NCI-H2227 (cell line): ENCODE measurements at regions not wholly inside any gene's neighbourhood (a gene's known extent, or its start where the extent isn't known, plus 50 kb on each side); places are given as distances from the start of the nearest gene placed in this dataset.

Source experiments
- DNase-seq: peaks from one replicate; lab custom pipeline; 2025; ENCODE audit not compliant: unreplicated experiment; lab: John Stamatoyannopoulos, UW

DNA sequence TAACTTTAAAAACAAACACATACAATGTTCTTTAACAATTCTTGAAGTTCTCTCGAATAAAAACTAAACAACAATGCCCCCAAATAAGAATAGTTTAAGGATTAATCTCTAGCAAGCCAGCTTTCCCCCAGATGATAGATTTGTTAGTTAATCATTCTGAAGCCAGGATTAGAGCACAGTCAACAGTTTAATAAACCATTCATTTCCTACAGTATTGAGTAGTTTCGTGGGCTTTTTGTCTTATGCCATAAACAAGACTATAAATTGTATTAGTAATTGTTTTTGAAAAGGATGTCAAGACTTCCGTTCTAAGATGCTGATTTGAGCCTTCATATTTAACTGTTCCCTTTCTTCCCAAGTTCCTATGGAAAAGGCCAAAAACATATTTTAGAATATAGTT is 136.6 kb downstream of the PIK3R1 start:
- DNase-seq, result no peak

DNA sequence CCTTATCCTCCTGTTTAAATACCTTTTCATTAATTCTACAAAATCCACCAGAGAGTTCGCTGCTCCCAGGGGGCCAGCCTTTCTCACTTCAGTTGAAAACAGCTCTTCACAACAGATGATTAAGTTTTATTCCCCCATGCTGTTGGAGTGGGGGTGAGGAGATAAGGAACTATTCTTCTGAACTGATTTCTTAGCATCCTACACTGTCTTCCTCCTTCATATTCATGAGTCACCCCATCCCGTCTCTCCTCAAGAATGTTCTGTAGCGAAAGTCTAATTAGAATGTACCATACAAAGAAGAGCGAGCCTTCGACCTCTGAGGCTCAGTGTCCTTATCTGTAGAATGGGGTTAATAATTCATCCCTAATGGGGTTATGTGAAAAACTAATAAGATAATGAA is 138.0 kb downstream of the PIK3R1 start:
- DNase-seq, result no peak

DNA sequence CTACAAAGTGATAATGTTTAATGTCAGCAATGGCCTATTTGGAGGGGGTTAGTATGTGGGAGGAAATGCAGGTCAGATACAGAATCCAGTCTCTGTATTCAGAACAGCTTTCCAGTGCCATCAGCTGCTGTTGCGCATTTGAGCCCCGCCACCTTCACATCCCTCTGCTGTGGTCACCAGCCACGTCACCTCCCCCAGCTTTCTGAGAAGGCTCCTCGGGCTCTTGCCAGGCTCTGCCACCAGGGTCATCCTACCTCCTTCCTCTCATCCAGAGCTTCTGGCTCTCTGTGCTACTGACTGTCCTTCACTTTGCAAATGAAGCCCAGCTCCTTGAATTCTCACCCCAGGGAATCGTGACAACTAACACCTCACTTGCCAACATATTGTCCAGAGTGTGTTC is 138.8 kb downstream of the PIK3R1 start:
- no peak for DNase-seq

DNA sequence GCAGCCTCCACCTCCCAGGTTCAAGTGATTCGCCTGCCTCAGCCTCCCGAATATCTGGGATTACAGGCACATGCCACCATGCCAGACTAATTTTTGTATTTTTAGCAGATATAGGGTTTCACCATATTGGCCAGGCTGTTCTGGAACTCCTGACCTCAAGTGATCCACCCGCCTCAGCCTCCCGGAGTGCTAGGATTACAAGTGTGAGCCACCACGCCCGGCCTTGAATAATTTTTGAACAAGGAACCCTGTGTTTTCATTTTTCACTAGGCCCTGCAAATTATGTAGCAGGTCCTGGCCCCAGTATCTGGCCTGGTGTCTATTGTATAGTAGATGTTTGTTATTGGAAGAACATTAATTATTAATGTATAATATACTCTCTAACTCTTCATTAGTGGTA is 140.7 kb downstream of the PIK3R1 start:
- no peak for DNase-seq

DNA sequence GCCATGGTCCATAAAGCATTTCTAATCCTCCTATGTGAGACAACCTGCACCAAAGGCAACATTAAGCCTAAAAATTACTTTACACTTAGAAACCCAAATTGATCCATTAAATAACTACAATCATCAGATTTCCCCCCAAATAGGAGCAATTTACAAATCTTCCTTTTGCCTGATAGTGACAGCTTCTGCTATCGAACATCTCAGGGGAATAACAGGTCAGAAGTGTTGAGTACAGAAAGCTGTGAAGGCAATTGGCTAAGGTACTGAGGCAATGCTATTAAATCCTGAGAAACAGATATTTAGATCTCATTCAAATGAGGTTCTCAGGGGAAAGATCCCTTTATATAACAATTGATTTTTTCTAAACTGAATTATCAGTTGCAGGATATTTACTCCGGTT is 141.1 kb downstream of the PIK3R1 start:
- no peak for DNase-seq

DNA sequence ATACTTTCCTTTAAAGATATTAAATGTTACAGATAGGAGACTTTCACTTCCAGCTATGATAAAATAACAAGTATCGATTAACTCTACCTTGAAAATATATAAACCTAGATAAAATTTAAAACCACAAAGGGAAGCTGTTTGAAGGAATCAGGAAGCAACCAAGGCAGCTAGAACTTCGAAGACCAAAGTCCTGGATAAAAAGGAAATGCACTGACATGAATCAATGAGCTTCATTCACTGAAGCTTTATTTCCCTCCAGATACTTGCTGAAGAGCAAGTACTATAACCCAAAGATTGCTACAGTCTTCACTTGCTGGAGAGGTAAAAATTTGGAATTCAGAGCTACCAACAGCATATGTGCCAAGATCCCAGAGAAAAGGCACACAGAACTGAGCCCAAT is 144.1 kb downstream of the PIK3R1 start:
- DNase-seq, result no peak

DNA sequence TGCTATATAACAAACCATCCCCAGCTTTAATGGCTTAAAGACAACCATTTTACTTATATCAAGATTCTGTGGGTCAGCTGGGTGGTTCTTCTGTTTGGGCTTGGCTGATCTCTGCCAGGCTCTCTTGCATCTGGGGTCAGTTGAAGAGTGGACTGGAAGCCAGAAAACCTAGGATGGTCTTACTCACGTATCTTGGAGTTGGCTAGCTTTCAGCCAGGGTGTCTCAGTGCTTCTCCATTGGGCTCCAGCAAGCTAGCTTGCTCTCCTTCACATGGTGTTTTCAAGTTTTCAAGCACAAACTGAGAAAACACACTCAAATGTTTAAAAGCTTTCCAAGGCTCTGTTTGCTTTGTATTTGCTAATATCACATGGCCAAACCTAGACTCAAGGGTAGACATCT is 146.8 kb downstream of the PIK3R1 start:
- DNase-seq, result no peak

DNA sequence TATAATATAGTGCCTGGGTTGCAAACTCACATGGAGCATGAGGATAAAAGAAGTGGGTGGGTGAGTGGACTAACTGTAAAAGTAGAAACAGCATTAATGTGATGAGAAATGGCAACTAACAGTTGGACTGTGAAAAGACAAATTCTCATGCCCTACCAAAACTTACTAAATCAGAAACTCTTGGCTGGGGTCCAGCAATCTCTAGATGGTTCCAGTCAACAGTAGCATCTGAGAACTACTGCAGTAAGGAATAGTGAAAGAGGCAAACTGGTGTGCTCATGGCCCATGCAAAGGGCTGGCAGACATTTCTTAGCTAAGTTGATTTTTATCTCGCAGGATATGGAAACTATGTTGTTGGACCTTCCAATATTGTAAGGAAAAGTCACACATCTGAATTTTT is 150.3 kb downstream of the PIK3R1 start:
- DNase-seq, result no peak

DNA sequence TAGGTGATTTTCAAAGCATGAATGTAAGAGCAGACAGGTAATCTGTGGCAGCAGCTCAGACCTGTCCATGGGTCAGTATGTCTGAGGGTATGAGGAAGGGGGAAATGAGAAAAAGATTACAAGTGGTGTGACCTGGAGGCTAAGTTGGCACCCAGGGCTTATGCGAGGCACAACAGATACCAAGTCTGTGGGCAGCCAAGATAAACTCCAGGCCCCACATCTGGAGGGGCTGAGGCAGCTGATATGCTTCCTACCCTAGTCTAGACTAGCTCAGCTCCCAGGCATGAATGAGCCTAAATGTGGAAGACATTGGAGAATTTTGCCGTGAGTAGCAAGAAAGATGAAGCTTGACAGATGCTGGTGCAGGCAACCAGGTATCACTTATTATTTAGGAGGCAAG is 151.7 kb downstream of the PIK3R1 start:
- no peak for DNase-seq

DNA sequence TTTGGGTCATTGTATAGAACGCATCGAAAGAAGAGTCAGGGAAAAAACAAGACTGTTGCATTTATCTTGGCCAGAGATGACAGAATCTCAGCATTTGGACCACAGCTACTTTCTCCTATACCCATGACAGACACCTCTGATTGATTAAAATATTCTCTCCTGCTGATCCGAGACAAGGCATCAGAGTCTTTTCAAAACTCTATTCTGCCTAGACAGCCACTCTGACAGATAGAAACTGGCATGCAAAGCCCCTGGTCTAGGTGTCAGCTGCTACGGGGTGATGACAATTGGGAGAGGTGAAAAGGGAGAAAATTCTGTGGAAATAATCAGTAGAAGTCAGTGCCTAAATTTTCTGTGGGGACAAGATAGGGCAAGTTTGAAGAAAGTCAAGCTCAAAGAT is 152.2 kb downstream of the PIK3R1 start:
- no peak for DNase-seq

DNA sequence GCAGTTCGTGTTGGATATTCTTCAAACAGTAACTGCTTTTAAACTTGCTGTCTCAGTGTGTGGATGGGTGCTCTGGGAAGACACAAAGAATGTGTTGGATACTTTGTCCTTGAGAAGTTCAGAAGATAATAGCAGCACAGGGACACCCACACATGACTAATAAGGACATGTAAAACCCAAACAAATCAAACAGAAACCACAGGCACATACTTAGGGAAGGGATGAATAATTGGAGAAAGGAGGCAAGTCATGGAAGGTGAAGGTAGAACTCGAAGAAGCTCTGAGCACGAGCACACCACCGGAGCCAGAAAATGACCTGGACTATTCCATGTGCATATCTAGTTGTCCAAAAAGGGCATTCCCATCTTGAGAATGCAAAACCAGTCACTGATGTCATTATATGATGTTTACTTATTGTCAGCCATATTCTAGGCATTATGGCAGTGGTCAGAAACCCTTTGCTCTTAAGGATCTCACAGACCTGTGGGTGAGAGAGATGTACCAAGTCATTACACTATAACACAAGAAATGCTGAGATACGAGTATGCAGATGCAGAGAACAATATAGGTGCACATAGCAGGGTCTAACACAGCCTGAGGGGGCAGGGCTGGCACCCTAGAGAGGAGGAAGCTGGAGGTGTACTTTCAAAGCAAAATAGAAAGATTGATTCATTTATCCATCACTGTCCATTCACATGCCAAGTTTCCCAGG is 152.9 kb downstream of the PIK3R1 start:
- DNase-seq, result no peak

DNA sequence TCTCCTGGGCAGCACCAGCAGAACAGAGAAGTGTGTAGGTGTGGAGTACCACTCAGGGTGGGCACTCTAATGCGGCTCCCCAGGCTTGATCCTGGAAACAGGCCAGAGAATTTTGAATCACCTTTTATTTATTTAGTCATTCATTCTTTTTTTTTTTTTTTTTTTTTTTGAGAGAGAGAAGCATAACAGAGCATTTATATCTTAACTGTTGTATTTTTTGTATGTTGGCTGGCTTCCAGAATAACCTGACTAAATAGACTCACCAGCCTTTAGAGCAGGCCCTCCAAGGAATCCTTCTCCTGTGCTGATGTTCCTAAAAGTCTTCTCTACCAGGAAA is 153.4 kb downstream of the PIK3R1 start:
- DNase-seq, result peak; percentile 1

DNA sequence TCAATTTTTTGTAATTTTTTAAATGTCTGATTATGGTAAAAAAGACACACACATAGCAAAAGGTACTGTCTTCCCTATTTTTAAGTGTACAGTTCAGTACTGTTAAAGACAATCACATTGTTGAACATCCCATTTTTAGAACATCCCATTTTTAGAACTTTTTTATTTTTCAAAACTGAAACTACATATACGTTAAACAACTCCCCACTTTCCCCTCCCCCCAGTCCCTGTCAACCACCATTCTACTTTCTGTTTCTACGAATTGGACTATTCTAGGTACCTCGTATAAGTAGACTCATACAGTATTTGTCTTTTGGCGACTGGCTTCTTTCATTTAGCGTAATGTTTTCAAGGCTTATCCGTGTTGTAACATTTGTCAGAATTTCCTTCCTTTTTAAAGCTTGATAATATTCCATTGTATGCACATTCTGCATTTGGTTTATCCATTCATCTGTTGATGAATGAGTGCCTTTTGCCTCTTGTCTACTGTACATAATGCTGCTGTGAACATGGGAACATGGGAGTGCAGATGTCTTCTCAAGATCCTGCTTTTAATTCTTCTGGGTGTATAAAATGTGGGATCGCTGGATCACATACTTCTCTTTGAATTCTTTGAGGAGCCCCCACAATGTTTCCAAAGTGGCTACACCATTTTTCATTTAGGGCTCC is 154.0 kb downstream of the PIK3R1 start:
- DNase-seq, result no peak

DNA sequence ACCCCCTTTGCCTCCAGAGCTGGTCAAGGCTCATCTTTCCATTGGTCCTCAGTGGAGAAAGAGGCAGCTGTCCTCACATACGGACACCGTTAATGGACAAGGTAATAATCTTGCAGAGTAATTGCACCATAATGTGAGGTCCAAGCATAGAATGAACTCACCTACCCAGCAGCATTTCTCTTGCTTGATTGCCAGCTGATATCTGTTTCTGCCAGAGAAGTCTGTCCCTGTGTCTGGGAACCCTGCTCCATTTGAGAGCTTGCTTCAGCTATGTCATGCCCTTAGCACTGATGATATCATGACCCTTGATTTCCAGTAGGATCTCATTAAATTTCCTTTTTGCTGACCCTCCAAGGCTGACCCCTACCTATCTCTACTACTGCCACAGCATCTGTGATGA is 154.6 kb downstream of the PIK3R1 start:
- no peak for DNase-seq

DNA sequence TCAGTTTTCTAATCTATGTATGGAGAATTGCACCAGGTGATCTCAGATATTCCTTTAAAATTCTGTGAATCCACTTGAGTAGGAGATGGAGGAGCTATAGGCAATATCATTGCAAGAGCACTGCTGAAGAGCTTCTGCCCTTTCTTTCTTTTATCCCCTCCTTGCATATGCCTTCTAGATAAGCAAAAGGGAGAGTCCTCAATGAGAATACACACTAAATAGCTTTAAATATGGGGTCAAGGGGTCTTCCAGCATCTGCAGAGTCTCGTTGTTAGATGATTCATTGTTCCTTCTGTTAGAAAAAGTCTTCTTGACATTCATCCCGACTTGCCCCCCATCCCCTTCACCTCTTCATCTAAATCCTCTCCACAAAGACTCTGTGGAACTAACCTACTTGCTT is 156.1 kb downstream of the PIK3R1 start:
- no peak for DNase-seq

DNA sequence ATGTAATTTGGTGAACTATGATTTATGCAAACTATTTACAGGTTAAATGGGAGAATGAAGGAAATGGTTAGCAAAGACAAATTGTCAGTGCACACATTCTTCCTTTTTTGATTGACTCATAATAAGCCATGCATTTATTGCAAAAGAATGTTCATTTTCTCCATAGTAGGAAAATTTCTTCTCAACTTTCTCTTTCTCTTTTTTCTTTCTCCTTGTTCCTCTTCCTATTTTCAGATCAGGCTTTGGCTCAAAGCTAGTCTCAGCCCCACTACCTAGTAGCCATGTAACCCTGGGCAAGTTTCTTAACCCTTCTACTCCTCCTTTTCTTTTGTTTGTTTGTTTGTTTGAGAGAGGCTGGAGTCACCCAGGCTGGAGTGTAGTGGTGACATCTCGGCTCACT is 156.6 kb downstream of the PIK3R1 start:
- no peak for DNase-seq

DNA sequence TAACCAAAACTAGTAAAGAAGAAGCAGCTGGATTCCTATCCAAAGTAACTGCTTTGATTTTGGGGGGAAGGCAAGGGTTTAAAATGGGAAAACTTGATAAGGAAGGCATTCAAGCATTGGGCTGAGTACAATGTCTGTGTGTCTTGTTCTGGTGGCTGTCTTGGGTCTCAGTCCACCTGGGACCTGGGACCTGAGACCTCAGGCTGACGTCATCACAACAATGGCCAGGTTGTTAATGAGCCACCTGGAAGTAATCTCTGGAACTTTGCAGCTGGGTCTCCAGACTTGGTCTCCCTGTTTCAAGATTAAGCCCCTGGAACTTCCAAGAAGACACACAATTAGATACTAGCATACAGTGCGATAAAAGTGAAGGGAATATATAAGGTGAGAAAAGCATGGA is 157.5 kb downstream of the PIK3R1 start:
- no peak for DNase-seq

DNA sequence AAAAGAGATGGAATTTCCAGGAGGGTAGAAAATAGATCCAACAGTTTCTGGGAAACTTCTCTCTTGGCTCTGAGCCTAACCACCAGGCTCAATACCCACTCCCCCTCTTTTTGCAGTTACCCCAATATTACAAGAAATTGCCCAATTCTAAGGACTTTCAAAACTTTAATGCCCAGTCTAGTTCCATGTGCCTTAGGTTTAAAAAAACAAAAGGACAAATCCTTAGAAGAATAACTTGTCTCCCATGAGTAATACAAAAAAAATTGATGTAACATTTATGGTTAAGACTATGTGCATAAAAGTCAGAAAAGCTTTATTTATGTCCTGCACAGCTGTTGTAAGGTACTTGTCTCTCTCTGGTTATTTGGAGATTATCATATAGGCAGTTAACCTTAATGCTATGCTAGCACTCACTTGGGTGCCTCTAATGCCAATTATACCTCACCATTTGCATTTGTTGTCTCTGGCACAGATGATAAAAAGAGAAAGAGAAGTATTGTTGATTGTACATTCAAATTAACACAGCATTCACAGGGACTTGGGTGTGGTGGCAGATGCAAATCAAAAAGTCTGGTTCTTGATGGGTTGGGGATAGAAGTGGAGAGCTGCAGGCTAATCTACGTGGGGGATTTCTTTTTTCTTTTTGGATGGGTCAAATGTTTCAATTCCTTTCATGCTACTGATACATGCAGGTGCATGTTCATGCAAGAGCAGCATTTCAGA is 159.4 kb downstream of the PIK3R1 start:
- no peak for DNase-seq

DNA sequence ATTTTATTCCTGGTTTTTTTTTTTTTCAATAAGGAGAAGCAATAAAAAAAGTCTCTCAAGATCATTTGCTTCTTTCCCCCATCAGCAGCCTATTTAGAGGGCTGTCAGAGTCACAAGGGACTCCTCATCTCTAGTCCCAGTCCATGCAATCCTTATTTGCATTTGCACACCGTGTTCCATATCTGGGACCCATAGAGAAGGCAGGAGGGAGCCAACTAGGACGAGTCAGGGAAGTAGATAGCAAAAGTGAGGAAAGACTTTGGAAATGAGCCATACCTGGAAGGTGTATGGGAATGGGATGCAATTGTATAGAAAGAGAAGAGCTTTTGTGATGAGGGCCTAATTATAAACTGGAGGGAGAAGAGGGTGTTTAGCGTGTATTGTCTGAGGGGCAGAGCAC is 160.0 kb downstream of the PIK3R1 start:
- no peak for DNase-seq

DNA sequence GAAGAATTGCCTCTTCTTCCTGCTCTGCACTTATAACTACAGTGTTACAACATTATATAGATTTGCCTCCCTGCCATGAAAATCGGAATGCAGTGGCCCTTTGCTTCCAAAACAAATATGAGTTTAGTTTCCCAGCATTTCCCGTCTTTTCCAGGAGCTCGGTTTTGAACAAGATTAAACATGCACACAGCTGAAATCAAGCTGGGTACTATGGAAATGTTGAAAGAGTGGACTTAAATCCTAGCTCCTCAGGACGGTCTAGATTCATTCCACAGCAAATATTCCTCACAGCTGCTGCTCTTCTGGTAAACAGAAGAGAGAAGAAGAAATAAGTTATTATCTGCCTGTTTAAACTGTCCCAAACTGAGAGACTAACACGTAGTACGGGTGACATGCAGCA is 161.4 kb downstream of the PIK3R1 start:
- no peak for DNase-seq

DNA sequence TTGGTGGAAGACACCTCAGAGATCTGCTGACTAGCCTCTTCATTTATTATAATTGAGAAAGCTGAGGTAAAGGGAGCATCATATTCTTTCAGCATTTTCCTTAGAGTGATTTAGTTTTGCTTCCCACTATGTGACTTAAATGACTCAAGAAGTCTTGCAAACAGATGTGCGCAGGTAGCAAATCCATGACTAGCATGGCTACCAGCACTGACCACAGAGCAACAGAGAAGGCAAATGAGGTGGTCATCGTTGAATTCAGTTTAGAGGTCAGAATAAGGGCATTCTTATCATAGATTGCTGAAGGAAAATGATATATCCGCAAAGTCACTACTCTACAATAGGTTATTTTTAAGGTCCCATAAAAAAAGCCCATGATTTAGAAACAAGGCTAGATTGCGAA is 162.2 kb downstream of the PIK3R1 start:
- no peak for DNase-seq

DNA sequence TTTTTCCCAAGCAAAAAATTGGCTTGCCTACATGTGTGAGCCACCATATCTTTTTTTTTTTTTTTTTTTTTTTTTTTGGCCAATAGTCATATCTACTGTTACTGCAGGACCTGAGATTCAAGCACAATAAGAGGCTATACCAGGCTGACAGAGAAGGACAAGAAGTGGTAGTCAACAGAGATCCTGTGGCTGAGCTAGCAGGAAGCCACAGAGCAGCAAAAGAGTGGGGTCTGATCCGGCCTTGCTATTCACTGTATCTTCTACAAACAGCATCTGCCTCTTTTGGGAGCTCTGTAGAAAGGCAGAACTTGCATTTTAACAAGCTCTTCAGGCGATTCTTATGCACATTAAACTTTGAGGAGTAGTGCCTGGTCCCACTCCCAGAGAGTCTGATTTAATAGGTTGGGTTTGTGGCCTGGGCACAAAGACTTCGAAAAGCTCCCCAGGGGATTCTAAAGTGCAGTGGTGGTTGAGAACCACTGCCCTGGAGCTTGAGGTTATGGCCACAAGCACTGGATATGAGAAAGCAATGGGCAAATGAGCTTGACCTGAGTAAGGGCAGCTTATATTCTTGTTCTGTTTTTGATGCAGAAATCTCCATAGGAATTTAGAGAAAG is 162.8 kb downstream of the PIK3R1 start:
- no peak for DNase-seq
